K562 (cell line): ENCODE measurements at regions not wholly inside any gene's neighbourhood (a gene's known extent, or its start where the extent isn't known, plus 50 kb on each side); places are given as distances from the start of the nearest gene placed in this dataset.

ENCODE experiments used
- ATAC-seq: fragments of 200-7000 bp; cut with Tn5 transposase; 3 replicates; pipeline ENCODE4 v1.9.1; 2020; ENCODE audit warnings: moderate library complexity
- BruUV-seq: library from RNA; stranded (reverse); fragments of 400-500 nt; replicated peaks from 2 replicates; lab custom pipeline; 2021; lab: Mats Ljungman, UMichigan
- CTCF ChIA-PET: fragments of 300-600 bp; formaldehyde crosslinking; extraction: SDS; loops from one replicate; lab custom pipeline; 2021; ENCODE audit warnings: low intra/inter-chr PET ratio; lab: Yijun Ruan, JAX
- POLR2A ChIA-PET: fragments of 300-600, 350-650 bp; sonication (Branson Sonifier 250); formaldehyde crosslinking; extraction: SDS; loops from one replicate; lab custom pipeline; 2021; ENCODE audit warnings: antibody characterized with exemption, inconsistent platforms; lab: Yijun Ruan, JAX
- DNase-seq, 4 experiments: peaks; one replicate each; pipeline versions ENCODE4 v3.0.0 to v3.0.0-alpha.2; 2011 to 2018; ENCODE audit warnings: low spot score in 3 of 4, mixed read lengths in 3 of 4; ENCODE audit errors: extremely low read depth in 1 of 4
- FAIRE-seq: peaks from 2 replicates; lab custom pipeline; 2011; peaks lifted over from hg19 to GRCh38; lab: Jason Lieb, UNC
- H2AFZ ChIP-seq: 2 replicates; pipeline ENCODE4 v1.6.0; 2011; ENCODE audit warnings: low read depth, low read length, control low read depth, inconsistent platforms
- H3K27ac ChIP-seq: fragments of 200-600 bp; 3 replicates; pipeline ENCODE4 v1.8.0; 2011; ENCODE audit warnings: low read depth, mild to moderate bottlenecking, control low read depth, inconsistent platforms, low read length, moderate library complexity, mixed read lengths; ENCODE audit errors: extremely low read depth
- H3K27me3 ChIP-seq, 2 experiments: fragments of 300-600 bp in 1 of 2; 2 replicates in 1 of 2; 3 replicates in 1 of 2; pipeline versions ENCODE4 v1.6.0 to v1.8.0; 2011; ENCODE audit warnings: inconsistent platforms in 2 of 2, low read length in 2 of 2, mild to moderate bottlenecking in 1 of 2, mixed read lengths in 1 of 2, moderate library complexity in 1 of 2; ENCODE audit not compliant: control insufficient read depth in 2 of 2, insufficient read depth in 2 of 2
- H3K36me3 ChIP-seq: fragments of 300-600 bp; 3 replicates; pipeline ENCODE4 v1.8.0; 2011; ENCODE audit warnings: mild to moderate bottlenecking, low read length, inconsistent platforms; ENCODE audit not compliant: control insufficient read depth, insufficient read depth
- H3K4me1 ChIP-seq, 2 experiments: fragments of 200-600 bp in 1 of 2; replicated peaks in 1 of 2; 2 replicates in 1 of 2; 3 replicates in 1 of 2; pipeline versions ENCODE4 v1.5.1 to v1.8.0; 2011; ENCODE audit warnings: inconsistent platforms in 2 of 2, low read length in 2 of 2, mild to moderate bottlenecking in 1 of 2, mixed read lengths in 1 of 2, moderate library complexity in 1 of 2; ENCODE audit not compliant: control insufficient read depth in 2 of 2, insufficient read depth in 2 of 2
- H3K4me2 ChIP-seq: 2 replicates; pipeline ENCODE4 v1.6.1; 2011; ENCODE audit warnings: low read length, control low read depth, inconsistent platforms, mixed read lengths; ENCODE audit not compliant: insufficient read depth
- H3K4me3 ChIP-seq: fragments of 200-600 bp; sonication (generic), shearing (Covaris generic); 2 replicates; pipeline ENCODE4 v1.5.1; 2016; ENCODE audit warnings: control low read depth, inconsistent platforms
- H3K79me2 ChIP-seq: fragments of 200-600 bp; 3 replicates; pipeline ENCODE4 v1.8.0; 2011; ENCODE audit warnings: low read length, inconsistent platforms; ENCODE audit not compliant: control insufficient read depth, insufficient read depth
- H3K9ac ChIP-seq, 2 experiments: 2 replicates each; pipeline versions ENCODE4 v1.6.0 to v1.6.1; 2011; ENCODE audit warnings: low read depth in 2 of 2, low read length in 2 of 2, control low read depth in 1 of 2, inconsistent platforms in 1 of 2, mild to moderate bottlenecking in 1 of 2, mixed read lengths in 1 of 2; ENCODE audit not compliant: insufficient read depth in 1 of 2
- H3K9me1 ChIP-seq: one replicate; pipeline ENCODE4 v1.6.0; 2011; ENCODE audit warnings: inconsistent platforms, mild to moderate bottlenecking, low read length, moderate library complexity; ENCODE audit not compliant: control insufficient read depth, insufficient read depth
- H3K9me3 ChIP-seq: replicated peaks from 2 replicates; pipeline ENCODE4 v1.5.1; 2011; ENCODE audit warnings: low read depth, low read length, inconsistent platforms; ENCODE audit not compliant: control insufficient read depth, insufficient read depth
- H4K20me1 ChIP-seq: replicated peaks from 2 replicates; pipeline ENCODE4 v1.6.1; 2011; ENCODE audit warnings: low read length, inconsistent platforms, mixed read lengths; ENCODE audit not compliant: control insufficient read depth, insufficient read depth
- BRD9 ChIP-seq: fragments of 450-650 bp; IDR thresholded peaks from 2 replicates; pipeline ENCODE4 v1.6.1; 2018; ENCODE audit warnings: low read depth; ENCODE audit not compliant: partially characterized antibody
- JUNB ChIP-seq: fragments of 450-650 bp; formaldehyde crosslinking; conservative IDR thresholded peaks from 2 replicates; pipeline ENCODE4 v1.4.0; 2020; ENCODE audit warnings: mild to moderate bottlenecking
- KAT7 ChIP-seq: sonication (generic); formaldehyde crosslinking; IDR thresholded peaks from 2 replicates; pipeline ENCODE4 v1.8.0; 2022; ENCODE audit warnings: missing genetic modification reagents, mild to moderate bottlenecking, borderline replicate concordance
- NR1H2 ChIP-seq: sonication (generic); formaldehyde crosslinking; IDR thresholded peaks from 2 replicates; pipeline ENCODE4 v1.4.0; 2020; ENCODE audit warnings: mild to moderate bottlenecking, missing genetic modification reagents
- PTBP1 ChIP-seq: fragments of 200-400 bp; formaldehyde crosslinking; IDR thresholded peaks from 2 replicates; pipeline ENCODE4 v1.6.1; 2017; ENCODE audit warnings: low read depth, low read length
- RCOR1 ChIP-seq, 2 experiments: IDR thresholded peaks; 2 replicates each; pipeline ENCODE4 v1.6.1; 2012; ENCODE audit warnings: low read depth in 2 of 2, low read length in 2 of 2, borderline replicate concordance in 1 of 2, improper control_type of control experiment in 1 of 2
- SIX5 ChIP-seq, 2 experiments: IDR thresholded peaks; 2 replicates each; pipeline ENCODE4 v1.6.1; 2011; ENCODE audit warnings: low read length in 2 of 2, borderline replicate concordance in 1 of 2, low read depth in 1 of 2, mild to moderate bottlenecking in 1 of 2, moderate library complexity in 1 of 2; ENCODE audit not compliant: insufficient read depth in 1 of 2
- TCFL5 ChIP-seq: fragments of 250-450 bp; sonication (Bioruptor Pico); conservative IDR thresholded peaks from 2 replicates; pipeline ENCODE4 v1.6.1; 2021; ENCODE audit warnings: mild to moderate bottlenecking, moderate library complexity, matching md5 sums
- TFAP4 ChIP-seq: sonication (generic); formaldehyde crosslinking; IDR thresholded peaks from 2 replicates; pipeline ENCODE4 v1.8.0; 2022; ENCODE audit warnings: missing genetic modification reagents, mild to moderate bottlenecking, moderate library complexity, borderline replicate concordance
- ZNF23 ChIP-seq: fragments of 250-450 bp; sonication (Bioruptor Pico); IDR thresholded peaks from 2 replicates; pipeline ENCODE4 v1.4.0; 2020; ENCODE audit warnings: mild to moderate bottlenecking
- ZNF408 ChIP-seq: fragments of 250-450 bp; sonication (Bioruptor Pico); IDR thresholded peaks from 2 replicates; pipeline ENCODE4 v1.4.0; 2020; ENCODE audit warnings: low read depth, mild to moderate bottlenecking, moderate library complexity
- ZNF507 ChIP-seq: conservative IDR thresholded peaks from 2 replicates; pipeline ENCODE4 v1.6.1; 2017; ENCODE audit warnings: missing genetic modification characterization, missing compliant biosample characterization
- ZNF518B ChIP-seq: fragments of 250-450 bp; sonication (Bioruptor Pico); IDR thresholded peaks from 2 replicates; pipeline ENCODE4 v1.5.0; 2021; ENCODE audit warnings: mild to moderate bottlenecking, moderate library complexity
- ZNF695 ChIP-seq: fragments of 450-650 bp; formaldehyde crosslinking; IDR thresholded peaks from 2 replicates; pipeline ENCODE4 v1.4.0; 2020; ENCODE audit warnings: mild to moderate bottlenecking, moderate library complexity
- ZNF764 ChIP-seq: fragments of 250-450 bp; sonication (Bioruptor Pico); IDR thresholded peaks from 2 replicates; pipeline ENCODE4 v1.4.0; 2020; ENCODE audit warnings: low read depth, mild to moderate bottlenecking, moderate library complexity
- whole genome bisulfite sequencing: fragments of 100-300 bp; shearing (Covaris generic); methylation state at CpG from one replicate; pipeline ENCODE4 v1.1.6; 2016; ENCODE audit warnings: low coverage, mixed read lengths; ENCODE audit not compliant: insufficient coverage; ENCODE audit errors: missing lambda C conversion rate; 5-methylcytosine and 5-hydroxymethylcytosine counted together
- in situ Hi-C: fragments of 300-500 bp; cut with MboI; formaldehyde crosslinking; loops from 4 replicates; pipeline ENCODE4 v1.15.0; 2018; ENCODE audit warnings: inconsistent platforms, mixed read lengths
- intact Hi-C: fragments of 100-400 bp; cut with micrococcal nuclease; formaldehyde crosslinking; loops from 2 replicates; pipeline ENCODE4 v1.14.2; 2022

DNA sequence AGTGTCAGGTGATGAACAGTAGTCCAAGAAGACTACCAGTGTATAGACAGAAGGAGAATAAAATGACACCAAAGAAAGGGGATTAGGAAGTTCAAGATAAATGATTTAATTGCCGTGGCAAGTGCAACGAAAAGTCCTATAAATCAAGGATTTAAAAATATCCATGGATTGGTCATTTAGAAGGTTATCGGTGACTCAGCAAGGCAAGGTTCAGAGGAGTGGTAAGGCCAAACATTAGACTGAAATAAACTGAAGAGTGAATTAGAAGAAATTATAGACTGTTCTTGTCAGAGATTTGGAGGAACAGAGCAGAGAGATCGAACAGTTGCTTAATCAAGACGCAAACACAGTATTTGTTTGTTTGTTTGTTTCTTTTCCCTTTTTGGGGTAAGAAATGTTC is 211.9 kb upstream of the KCNMB2 start:
- intact Hi-C loops (loop anchor here (10.0 kb wide), 2 partner anchors 240 to 1810 kb away; no protein-coding TSS in a partner anchor), in situ Hi-C loops (no loop called here)
- Histone ChIP-seq H3K4me1 (peaks cover 0 to 10% of the 10 kb centered on the region in 2 experiments; a peak in 3 of 5 replicates), H3K79me2 (no peaks in the 10 kb centered on the region), H3K4me2 (no peak overlapping the region), H2AFZ (no peak overlapping the region), H4K20me1 (no peaks in the 10 kb centered on the region), H3K36me3 (no peaks in the 10 kb centered on the region), H3K9ac (no peak overlapping the region), H3K9me3 (no peaks in the 10 kb centered on the region), H3K4me3 (no peak overlapping the region), H3K27me3 (no peaks in the 10 kb centered on the region), H3K9me1 (no peaks in the 10 kb centered on the region), H3K27ac (no peak overlapping the region)
- DNase-seq (no peak), ATAC-seq (no peak), FAIRE-seq (no peak)
- BruUV-seq = no TSS peak
- CTCF ChIA-PET = no interaction called here
- 71% methylated on average over 5 of the region's 5 CpGs for WGBS
- TF ChIP-seq RCOR1 (IDR thresholded peaks at IDR 0.05; ENCODE audit: borderline replicate concordance in 1 of 2, low read depth in 2 of 2, low read length in 2 of 2) (no peak), TFAP4 (no peak), TCFL5 (no peak), PTBP1 (no peak), NR1H2 (no peak), JUNB (CRISPR knock-in tag) (no peak), ZNF507 (tag) (no peak), SIX5 (IDR thresholded peaks at IDR 0.05; ENCODE audit: borderline replicate concordance in 1 of 2, insufficient read depth in 1 of 2, low read depth in 1 of 2, low read length in 2 of 2) (no peak), ZNF518B (CRISPR knock-in tag) (no peak), ZNF695 (CRISPR knock-in tag) (no peak), KAT7 (no peak), ZNF764 (CRISPR knock-in tag) (no peak), ZNF408 (CRISPR knock-in tag) (no peak), ZNF23 (CRISPR knock-in tag) (no peak), BRD9 (no peak)
- POLR2A ChIA-PET = no interaction called here
